Heart left ventricle (tissue), 16 donors: ENCODE measurements at regions not wholly inside any gene's neighbourhood (a gene's known extent, or its start where the extent isn't known, plus 50 kb on each side); places are given as distances from the start of the nearest gene placed in this dataset.

Experiments
- ATAC-seq, 4 donors: fragments of 200-7000 bp; cut with Tn5 transposase; one replicate each; pipeline ENCODE4 v1.9.1; 2020 to 2022; ENCODE audit warnings: moderate library complexity in 4 of 4, mild to moderate bottlenecking in 3 of 4, moderate number of reproducible peaks in 1 of 4
- DNase-seq, 5 donors: peaks; one replicate each; pipeline ENCODE4 v3.0.0-alpha.2; 2020
- H3K27ac ChIP-seq, 12 donors: fragments of 200-600 bp; sonication (generic) in 4 of 12; one replicate each; pipeline versions ENCODE4 v1.5.0 to v1.8.0; 2016 to 2022; ENCODE audit warnings: mild to moderate bottlenecking in 2 of 12
- H3K27me3 ChIP-seq, 9 donors: fragments of 200-600 bp; sonication (generic) in 2 of 9; one replicate each; pipeline versions ENCODE4 v1.5.1 to v1.8.0; 2016 to 2022; ENCODE audit warnings: mild to moderate bottlenecking in 3 of 9
- H3K36me3 ChIP-seq, 9 donors: fragments of 200-600 bp; sonication (generic) in 2 of 9; one replicate each; pipeline versions ENCODE4 v1.5.0 to v1.8.0; 2018 to 2022; ENCODE audit warnings: mild to moderate bottlenecking in 2 of 9
- H3K4me1 ChIP-seq, 12 donors: fragments of 200-600 bp; sonication (generic) in 4 of 12; one replicate each; pipeline versions ENCODE4 v1.5.0 to v1.8.0; 2016 to 2022; ENCODE audit warnings: mild to moderate bottlenecking in 3 of 12
- H3K4me3 ChIP-seq, 12 donors: fragments of 200-600 bp; sonication (generic) in 4 of 12; one replicate each; pipeline versions ENCODE4 v1.5.0 to v1.8.0; 2017 to 2022; ENCODE audit warnings: mild to moderate bottlenecking in 9 of 12, moderate library complexity in 4 of 12
- H3K9me3 ChIP-seq, 12 donors: fragments of 200-600 bp; sonication (generic) in 4 of 12; one replicate each; pipeline versions ENCODE4 v1.5.0 to v1.8.0; 2016 to 2022; ENCODE audit warnings: mild to moderate bottlenecking in 1 of 12
- CTCF ChIP-seq, 12 donors: fragments of 200-600 bp; sonication (generic) in 4 of 12; IDR thresholded peaks; one replicate each; pipeline versions ENCODE4 v1.5.0 to v1.8.0; 2018 to 2022; ENCODE audit warnings: antibody characterized with exemption in 12 of 12, mild to moderate bottlenecking in 5 of 12
- POLR2A ChIP-seq, 2 donors: fragments of 450-650 bp; IDR thresholded peaks; one replicate each; pipeline ENCODE4 v1.6.1; 2017; ENCODE audit warnings: antibody characterized with exemption in 2 of 2, mild to moderate bottlenecking in 2 of 2, moderate library complexity in 2 of 2
- WGBS, 4 donors: extraction: QIAGEN DNeasy Blood & Tissue Kit in 2 of 4; methylation state at CpG; one replicate each; pipeline versions ENCODE4 v1.1.5 to v1.1.7; 2013 to 2018; 5-methylcytosine and 5-hydroxymethylcytosine counted together
- intact Hi-C, 10 donors: fragments of 100-400 bp; cut with DNase I; formaldehyde crosslinking; loops; one replicate each; pipeline versions ENCODE4 v1.11.1 to v1.14.2; 2022
- donor health status: ischemic (EF 13 %, LVEDD 7.1; RV severe dilation, severe dysfunction).
- donor health status: healthy with polysubstance abuse.
- donor health status: DM: no; HTN: yes; CAD: no.
- donor health status: DM: no; HTN: no; CAD: no.
- donor health status: ischemic (EF 25% LVEDD 6.9; RV normal size, moderate dysfunction).
- donor health status: ischemic (EF 25% LVEDD 5.7; RV mildly dilated, moderate dysfunction).
- donor health status: healthy.
- donor health status: DM: yes; HTN: yes; CAD: no.
- donor health status: ischemic (EF 35%, LVEDD 5.7; RV mildly dilated, moderate dysfunction).
- donor health status: nonischemic (EF 11% LVEDD 7.7; RV severe dilation, severe dysfunction).
- donor health status: DM: yes; HTN: yes; CAD: no.
- donor health status: PGD.
- donor health status: ischemic (EF 29% LVEDD 5.4; RV normal size, mild dysfunction).
- donor health status: nonischemic (EF 23%, LVEDD 6.1; RV moderate dilation, normal function).

DNA sequence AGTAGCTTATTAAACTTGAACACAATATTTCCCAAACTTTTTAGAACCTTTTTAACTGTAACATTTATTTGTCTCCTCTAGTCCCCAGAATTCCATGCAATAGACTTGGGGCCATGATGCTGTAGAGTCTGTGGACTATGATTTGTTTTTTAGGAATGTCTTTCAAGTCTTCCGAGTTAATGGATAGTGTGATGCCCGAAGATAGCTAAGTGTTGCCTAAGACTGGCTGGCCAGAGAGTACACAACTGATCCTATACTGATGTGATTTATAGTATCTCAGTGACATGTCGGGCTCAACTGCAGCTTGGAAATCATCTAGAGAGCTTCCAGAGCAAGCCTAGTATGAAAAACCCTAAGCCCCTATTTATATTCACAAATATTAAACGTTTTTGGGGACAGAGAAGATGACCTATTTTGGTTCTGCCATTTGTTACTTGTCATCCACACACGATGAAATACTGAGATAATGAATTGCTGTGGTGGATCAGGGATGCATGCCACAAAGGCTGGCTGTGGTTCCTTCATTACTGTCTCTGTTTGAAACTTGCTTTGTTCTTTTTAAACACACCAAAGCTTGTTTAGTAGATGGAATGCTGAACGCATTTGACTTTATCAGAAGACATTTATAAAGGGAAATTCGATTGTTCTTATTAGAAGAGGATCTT is 507.4 kb downstream of the TAFA4 start:
- H3K27ac ChIP-seq: no peak overlapping the region
- DNase-seq (no peak), ATAC-seq (no peak)
- H3K4me3 ChIP-seq: no peak overlapping the region
- H3K27me3 ChIP-seq: no peaks in the 10 kb centered on the region
- H3K9me3 ChIP-seq: no peaks in the 10 kb centered on the region
- no peak for TF ChIP-seq POLR2A (IDR thresholded peaks at IDR 0.05)
- no peak for TF ChIP-seq CTCF (IDR thresholded peaks at IDR 0.05)
- H3K36me3 ChIP-seq: no peaks in the 10 kb centered on the region
- H3K4me1 ChIP-seq: no peaks in the 10 kb centered on the region
- intact Hi-C loops: no loop called here
- WGBS, 4 donors: 51 to 62% (median 54%) methylated on average over 7 of the region's 7 CpGs

DNA sequence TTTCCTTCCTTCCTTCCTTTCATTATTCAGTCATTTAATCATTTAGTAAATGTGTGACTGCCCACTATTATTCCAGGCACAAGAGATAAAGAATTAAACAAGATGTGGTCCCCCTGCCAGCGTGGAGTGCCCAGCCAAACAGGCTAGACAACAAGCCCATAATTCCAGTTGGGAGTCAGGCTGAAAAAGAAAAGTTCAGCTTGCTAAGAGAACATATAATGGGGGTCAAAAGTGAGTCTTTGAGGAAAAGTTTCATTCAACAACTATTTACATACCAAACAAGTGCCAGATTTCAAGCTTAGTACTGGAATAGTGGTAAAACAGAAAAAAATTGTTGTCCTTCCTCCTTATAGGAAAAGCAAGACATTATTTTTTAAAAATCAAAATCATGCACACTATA is 523.7 kb downstream of the TAFA4 start:
- no peak for DNase-seq
- Histone ChIP-seq H3K27me3 (no peaks in the 10 kb centered on the region), H3K9me3 (peaks cover 0 to 4% (median 0%) of the 10 kb centered on the region in 12 donors), H3K36me3 (no peaks in the 10 kb centered on the region), H3K4me3 (no peak overlapping the region), H3K27ac (no peak overlapping the region), H3K4me1 (no peaks in the 10 kb centered on the region)
- 58 to 79% (median 69%) methylated on average over 1 of the region's 1 CpG for WGBS, 4 donors
- ATAC-seq: no peak
- intact Hi-C loops: no loop called here
- TF ChIP-seq CTCF (IDR thresholded peaks at IDR 0.05) (no peak), POLR2A (IDR thresholded peaks at IDR 0.05) (no peak)

GRCh38 chr3:68403741-68404140 is 528.6 kb downstream of the TAFA4 start:
- H3K4me1 ChIP-seq: no peaks in the 10 kb centered on the region
- DNase-seq (no peak), ATAC-seq (no peak)
- no peak overlapping the region for H3K4me3 ChIP-seq
- no peak overlapping the region for H3K27ac ChIP-seq
- no peak for TF ChIP-seq CTCF (IDR thresholded peaks at IDR 0.05)
- H3K36me3 ChIP-seq: no peaks in the 10 kb centered on the region
- no peaks in the 10 kb centered on the region for H3K27me3 ChIP-seq
- H3K9me3 ChIP-seq: peaks cover 0 to 4% (median 0%) of the 10 kb centered on the region in 12 donors
- intact Hi-C loops: no loop called here

GRCh38 chr3:68402235-68402918 is 530.0 kb downstream of the TAFA4 start:
- Histone ChIP-seq H3K4me1 (no peaks in the 10 kb centered on the region), H3K9me3 (peaks cover 0 to 4% (median 0%) of the 10 kb centered on the region in 12 donors), H3K36me3 (no peaks in the 10 kb centered on the region), H3K27me3 (no peaks in the 10 kb centered on the region), H3K27ac (no peak overlapping the region), H3K4me3 (no peak overlapping the region)
- TF ChIP-seq CTCF (IDR thresholded peaks at IDR 0.05): no peak
- no peak for TF ChIP-seq POLR2A (IDR thresholded peaks at IDR 0.05)
- intact Hi-C loops: no loop called here
- DNase-seq (no peak), ATAC-seq (no peak)
- 81 to 94% (median 86%) methylated on average over 6 of the region's 6 CpGs for whole genome bisulfite sequencing, 4 donors
